SK-N-MC (cell line): ENCODE measurements at regions not wholly inside any gene's neighbourhood (a gene's known extent, or its start where the extent isn't known, plus 50 kb on each side); places are given as distances from the start of the nearest gene placed in this dataset.

Experiments
- EZH2 ChIP-seq: fragments of 200-600 bp; sonication (generic); IDR thresholded peaks from one replicate; pipeline ENCODE4 v1.6.1; 2017; ENCODE audit warnings: antibody characterized with exemption
- FOXP2 ChIP-seq: optimal IDR thresholded peaks from 2 replicates; pipeline ENCODE3; 2011; ENCODE audit warnings: mild to moderate bottlenecking, moderate library complexity; ENCODE audit not compliant: insufficient read depth; ENCODE audit errors: extremely low read length, control extremely low read depth
- POLR2AphosphoS5 ChIP-seq: IDR thresholded peaks from 2 replicates; pipeline ENCODE4 v1.6.1; 2012; ENCODE audit warnings: mild to moderate bottlenecking, low read depth, low read length, borderline replicate concordance

GRCh38 chr14:71339650-71340415, 432.6 kb downstream of the PCNX1 start:
- TF ChIP-seq POLR2AphosphoS5 (no peak), EZH2 (no peak), FOXP2 (no peak)
